ENCODE measurements at regions not wholly inside any gene's neighbourhood (a gene's known extent, or its start where the extent isn't known, plus 50 kb on each side); places are given as distances from the start of the nearest gene placed in this dataset.

GRCh38 chr5:29662876-29663275 lies 1530.6 kb upstream of the CDH6 start:
- Histone ChIP-seq H3K36me3 (ENCODE audit: control insufficient read depth, insufficient read depth, low read length) (no peaks in the 10 kb centered on the region), H3K4me3 (replicated peaks; ENCODE audit: low read depth, low read length) (no peak overlapping the region), H3K27me3 (replicated peaks; ENCODE audit: control insufficient read depth, insufficient read depth, low read length) (no peaks in the 10 kb centered on the region)
- TF ChIP-seq, protein P1, sequence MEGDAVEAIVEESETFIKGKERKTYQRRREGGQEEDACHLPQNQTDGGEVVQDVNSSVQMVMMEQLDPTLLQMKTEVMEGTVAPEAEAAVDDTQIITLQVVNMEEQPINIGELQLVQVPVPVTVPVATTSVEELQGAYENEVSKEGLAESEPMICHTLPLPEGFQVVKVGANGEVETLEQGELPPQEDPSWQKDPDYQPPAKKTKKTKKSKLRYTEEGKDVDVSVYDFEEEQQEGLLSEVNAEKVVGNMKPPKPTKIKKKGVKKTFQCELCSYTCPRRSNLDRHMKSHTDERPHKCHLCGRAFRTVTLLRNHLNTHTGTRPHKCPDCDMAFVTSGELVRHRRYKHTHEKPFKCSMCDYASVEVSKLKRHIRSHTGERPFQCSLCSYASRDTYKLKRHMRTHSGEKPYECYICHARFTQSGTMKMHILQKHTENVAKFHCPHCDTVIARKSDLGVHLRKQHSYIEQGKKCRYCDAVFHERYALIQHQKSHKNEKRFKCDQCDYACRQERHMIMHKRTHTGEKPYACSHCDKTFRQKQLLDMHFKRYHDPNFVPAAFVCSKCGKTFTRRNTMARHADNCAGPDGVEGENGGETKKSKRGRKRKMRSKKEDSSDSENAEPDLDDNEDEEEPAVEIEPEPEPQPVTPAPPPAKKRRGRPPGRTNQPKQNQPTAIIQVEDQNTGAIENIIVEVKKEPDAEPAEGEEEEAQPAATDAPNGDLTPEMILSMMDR (IDR thresholded peaks at IDR 0.05; ENCODE audit: insufficient read depth, low read length, poor library complexity, severe bottlenecking), result no peak
- no peak for DNase-seq (ENCODE audit: extremely low read depth, insufficient read length)

DNA sequence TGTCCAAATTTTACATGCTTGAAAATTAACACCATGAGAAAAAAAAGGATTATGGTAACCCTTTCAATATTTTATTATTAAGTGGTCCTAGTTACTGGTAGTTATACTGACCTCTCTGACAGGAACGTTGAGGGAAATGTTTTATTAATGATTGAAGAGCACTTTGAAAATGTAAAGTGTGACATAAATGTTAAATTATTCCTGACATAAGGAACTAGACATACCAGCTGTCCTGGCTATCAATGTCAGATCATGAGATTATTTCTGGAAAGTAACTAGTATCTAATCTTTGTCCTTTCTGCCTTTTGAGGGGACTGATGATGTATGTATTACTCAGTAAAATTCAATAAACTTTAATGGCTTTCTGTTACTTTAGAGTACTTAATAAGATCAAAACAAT lies 1538.5 kb upstream of the CDH6 start:
- H3K27me3 ChIP-seq (replicated peaks; ENCODE audit: control insufficient read depth, insufficient read depth, low read length), result no peaks in the 10 kb centered on the region
- TF ChIP-seq, protein P1 (IDR thresholded peaks at IDR 0.05; ENCODE audit: insufficient read depth, low read length, poor library complexity, severe bottlenecking), result no peak
- H3K4me3 ChIP-seq (replicated peaks; ENCODE audit: low read depth, low read length), result no peak overlapping the region
- DNase-seq (ENCODE audit: extremely low read depth, insufficient read length), result no peak
- H3K36me3 ChIP-seq (ENCODE audit: control insufficient read depth, insufficient read depth, low read length), result no peaks in the 10 kb centered on the region

- no peak for DNase-seq (ENCODE audit: extremely low read depth, insufficient read length)
- H3K36me3 ChIP-seq (ENCODE audit: control insufficient read depth, insufficient read depth, low read length), result no peaks in the 10 kb centered on the region
- TF ChIP-seq, protein P1 (IDR thresholded peaks at IDR 0.05; ENCODE audit: insufficient read depth, low read length, poor library complexity, severe bottlenecking), result no peak
- H3K4me3 ChIP-seq (replicated peaks; ENCODE audit: low read depth, low read length), result no peak overlapping the region
- H3K27me3 ChIP-seq (replicated peaks; ENCODE audit: control insufficient read depth, insufficient read depth, low read length), result no peaks in the 10 kb centered on the region
Observed at GRCh38 chr5:29649321-29649720, 1544.2 kb upstream of the CDH6 start.

- no peak overlapping the region for H3K4me3 ChIP-seq (replicated peaks; ENCODE audit: low read depth, low read length)
- no peak for DNase-seq (ENCODE audit: extremely low read depth, insufficient read length)
- no peaks in the 10 kb centered on the region for H3K36me3 ChIP-seq (ENCODE audit: control insufficient read depth, insufficient read depth, low read length)
- H3K27me3 ChIP-seq (replicated peaks; ENCODE audit: control insufficient read depth, insufficient read depth, low read length), result no peaks in the 10 kb centered on the region
- TF ChIP-seq, protein P1 (IDR thresholded peaks at IDR 0.05; ENCODE audit: insufficient read depth, low read length, poor library complexity, severe bottlenecking), result no peak
Observed at GRCh38 chr5:29642601-29643000, 1550.9 kb upstream of the CDH6 start.

GRCh38 chr5:29614206-29614605 lies 1579.3 kb upstream of the CDH6 start:
- no peaks in the 10 kb centered on the region for H3K36me3 ChIP-seq (ENCODE audit: control insufficient read depth, insufficient read depth, low read length)
- TF ChIP-seq, protein P1 (IDR thresholded peaks at IDR 0.05; ENCODE audit: insufficient read depth, low read length, poor library complexity, severe bottlenecking), result no peak
- DNase-seq (ENCODE audit: extremely low read depth, insufficient read length), result no peak

DNA sequence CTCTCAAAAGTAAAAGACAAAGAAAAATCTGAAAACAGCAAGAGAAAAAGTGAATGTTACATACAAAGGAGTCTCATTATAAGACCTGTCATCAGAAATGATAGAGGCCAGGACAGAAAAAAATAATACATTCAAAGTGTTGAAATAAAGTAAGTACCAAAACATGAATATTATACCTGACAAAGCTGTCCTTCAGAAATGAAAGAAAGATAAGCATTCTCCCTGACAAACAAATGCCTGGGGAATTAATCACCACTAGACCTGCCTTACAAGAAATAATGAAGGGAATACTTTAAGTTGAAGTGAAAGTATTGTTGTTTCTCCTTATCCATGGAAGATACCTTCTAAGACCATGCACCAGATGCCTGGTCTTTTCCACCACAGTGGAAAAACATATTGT lies 1605.2 kb upstream of the CDH6 start:
- Histone ChIP-seq H3K36me3 (ENCODE audit: control insufficient read depth, insufficient read depth, low read length) (no peaks in the 10 kb centered on the region), H3K27me3 (replicated peaks; ENCODE audit: control insufficient read depth, insufficient read depth, low read length) (no peaks in the 10 kb centered on the region), H3K4me3 (replicated peaks; ENCODE audit: low read depth, low read length) (no peak overlapping the region)
- TF ChIP-seq, protein P1 (IDR thresholded peaks at IDR 0.05; ENCODE audit: insufficient read depth, low read length, poor library complexity, severe bottlenecking), result no peak
- DNase-seq (ENCODE audit: extremely low read depth, insufficient read length), result no peak

More at GRCh38 chr5:29614206-29614605, 1579.3 kb upstream of the CDH6 start:
- no peak overlapping the region for H3K4me3 ChIP-seq (replicated peaks; ENCODE audit: low read depth, low read length)
- no peaks in the 10 kb centered on the region for H3K27me3 ChIP-seq (replicated peaks; ENCODE audit: control insufficient read depth, insufficient read depth, low read length)

All from GM06990 (cell line).